ENCODE measurements at regions not wholly inside any gene's neighbourhood (a gene's known extent, or its start where the extent isn't known, plus 50 kb on each side); places are given as distances from the start of the nearest gene placed in this dataset.

- Histone ChIP-seq H3K9me3 (ENCODE audit: control insufficient read depth in 1 of 2, insufficient read depth in 1 of 2, low read depth in 1 of 2, low read length in 2 of 2) (no peaks in the 10 kb centered on the region), H3K4me2 (ENCODE audit: low read length) (no peak overlapping the region), H3K79me2 (ENCODE audit: insufficient read depth, low read length) (no peaks in the 10 kb centered on the region), H3K4me1 (ENCODE audit: control insufficient read depth in 1 of 2, insufficient read depth in 2 of 2, low read length in 2 of 2) (no peaks in the 10 kb centered on the region), H3K9ac (ENCODE audit: low read length) (no peak overlapping the region), H3K27ac (ENCODE audit: low read depth, low read length) (no peak overlapping the region), H3K9me2 (ENCODE audit: insufficient read depth) (no peaks in the 10 kb centered on the region), H2AFZ (ENCODE audit: low read depth, low read length, poor library complexity, severe bottlenecking) (no peak overlapping the region), H3K36me3 (ENCODE audit: control insufficient read depth in 1 of 2, insufficient read depth in 2 of 2, low read length in 2 of 2) (no peaks in the 10 kb centered on the region), H3K27me3 (ENCODE audit: insufficient read depth, low read length) (no peaks in the 10 kb centered on the region), H3K4me3 (replicated peaks in 1 of 2; ENCODE audit: low read depth in 1 of 2, low read length in 2 of 2) (no peak overlapping the region), H4K20me1 (ENCODE audit: insufficient read depth) (no peaks in the 10 kb centered on the region)
- RAD21 ChIA-PET (ENCODE audit: low non-redundant PET in 1 of 2, low total read pairs in 2 of 2, uncharacterized antibody in 2 of 2, unreplicated experiment in 2 of 2), result no interaction called here
- intact Hi-C loops (cut with micrococcal nuclease), result no loop called here
- TF ChIP-seq SRF (IDR thresholded peaks at IDR 0.05; ENCODE audit: low read depth), result no peak
- TF ChIP-seq RAD21 (IDR thresholded peaks at IDR 0.05; ENCODE audit: low read depth), result no peak
- TF ChIP-seq CTCF (IDR thresholded peaks at IDR 0.05 in 2 of 3, conservative IDR thresholded peaks at IDR 0.05 in 1 of 3; ENCODE audit: borderline replicate concordance in 1 of 3, insufficient read depth in 1 of 3, low read depth in 2 of 3, low read length in 2 of 3), result no peak
- no peak for TF ChIP-seq ZNF274 (IDR thresholded peaks at IDR 0.05; ENCODE audit: low read depth, low read length)
- no peak for TF ChIP-seq SP1 (IDR thresholded peaks at IDR 0.05; ENCODE audit: low read depth)
- TF ChIP-seq, protein P1, sequence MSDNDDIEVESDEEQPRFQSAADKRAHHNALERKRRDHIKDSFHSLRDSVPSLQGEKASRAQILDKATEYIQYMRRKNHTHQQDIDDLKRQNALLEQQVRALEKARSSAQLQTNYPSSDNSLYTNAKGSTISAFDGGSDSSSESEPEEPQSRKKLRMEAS (IDR thresholded peaks at IDR 0.05), result no peak
- no peak for TF ChIP-seq FOSL1 (IDR thresholded peaks at IDR 0.05; ENCODE audit: low read depth)
- no peak for TF ChIP-seq ELF1 (IDR thresholded peaks at IDR 0.05; ENCODE audit: borderline replicate concordance, low read depth)
- no peak for TF ChIP-seq CBX3 (IDR thresholded peaks at IDR 0.05; ENCODE audit: low read depth)
- no peak for TF ChIP-seq POLR2A (IDR thresholded peaks at IDR 0.05; ENCODE audit: borderline replicate concordance, extremely low read depth, insufficient read depth, insufficient read length)
- TF ChIP-seq, protein P2, sequence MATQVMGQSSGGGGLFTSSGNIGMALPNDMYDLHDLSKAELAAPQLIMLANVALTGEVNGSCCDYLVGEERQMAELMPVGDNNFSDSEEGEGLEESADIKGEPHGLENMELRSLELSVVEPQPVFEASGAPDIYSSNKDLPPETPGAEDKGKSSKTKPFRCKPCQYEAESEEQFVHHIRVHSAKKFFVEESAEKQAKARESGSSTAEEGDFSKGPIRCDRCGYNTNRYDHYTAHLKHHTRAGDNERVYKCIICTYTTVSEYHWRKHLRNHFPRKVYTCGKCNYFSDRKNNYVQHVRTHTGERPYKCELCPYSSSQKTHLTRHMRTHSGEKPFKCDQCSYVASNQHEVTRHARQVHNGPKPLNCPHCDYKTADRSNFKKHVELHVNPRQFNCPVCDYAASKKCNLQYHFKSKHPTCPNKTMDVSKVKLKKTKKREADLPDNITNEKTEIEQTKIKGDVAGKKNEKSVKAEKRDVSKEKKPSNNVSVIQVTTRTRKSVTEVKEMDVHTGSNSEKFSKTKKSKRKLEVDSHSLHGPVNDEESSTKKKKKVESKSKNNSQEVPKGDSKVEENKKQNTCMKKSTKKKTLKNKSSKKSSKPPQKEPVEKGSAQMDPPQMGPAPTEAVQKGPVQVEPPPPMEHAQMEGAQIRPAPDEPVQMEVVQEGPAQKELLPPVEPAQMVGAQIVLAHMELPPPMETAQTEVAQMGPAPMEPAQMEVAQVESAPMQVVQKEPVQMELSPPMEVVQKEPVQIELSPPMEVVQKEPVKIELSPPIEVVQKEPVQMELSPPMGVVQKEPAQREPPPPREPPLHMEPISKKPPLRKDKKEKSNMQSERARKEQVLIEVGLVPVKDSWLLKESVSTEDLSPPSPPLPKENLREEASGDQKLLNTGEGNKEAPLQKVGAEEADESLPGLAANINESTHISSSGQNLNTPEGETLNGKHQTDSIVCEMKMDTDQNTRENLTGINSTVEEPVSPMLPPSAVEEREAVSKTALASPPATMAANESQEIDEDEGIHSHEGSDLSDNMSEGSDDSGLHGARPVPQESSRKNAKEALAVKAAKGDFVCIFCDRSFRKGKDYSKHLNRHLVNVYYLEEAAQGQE (IDR thresholded peaks at IDR 0.05; ENCODE audit: low read depth), result no peak
- TF ChIP-seq EZH2 (IDR thresholded peaks at IDR 0.05), result no peak
- no peak for TF ChIP-seq JUND (IDR thresholded peaks at IDR 0.05)
- TF ChIP-seq TCF7L2 (IDR thresholded peaks at IDR 0.05; ENCODE audit: borderline replicate concordance, extremely low read depth, insufficient read depth, insufficient read length), result no peak
- TF ChIP-seq POLR2AphosphoS5 (IDR thresholded peaks at IDR 0.05; ENCODE audit: low read depth, low read length), result no peak
- TF ChIP-seq EZH2phosphoT487 (IDR thresholded peaks at IDR 0.05; ENCODE audit: borderline replicate concordance), result no peak
- ATAC-seq (no peak), DNase-seq (ENCODE audit: low read depth, low spot score) (no peak)
- no TSS peak for BruUV-seq (replicated peaks)
- CTCF ChIA-PET, result interaction anchor here (2.1 kb wide), 1 partner anchor 12 kb away, joined by 16 read pairs; no protein-coding TSS in a partner anchor
- POLR2A ChIA-PET, result no interaction called here
Measured at GRCh38 chr3:112746675-112747280, 99.9 kb downstream of the CD200R1L start.
